IMR-90 (cell line): ENCODE measurements at regions not wholly inside any gene's neighbourhood (a gene's known extent, or its start where the extent isn't known, plus 50 kb on each side); places are given as distances from the start of the nearest gene placed in this dataset.

ENCODE experiments used
- ATAC-seq: fragments of 200-7000 bp; cut with Tn5 transposase; 2 replicates; pipeline ENCODE4 v1.9.1; 2020; ENCODE audit warnings: low read depth, mild to moderate bottlenecking, moderate library complexity
- BruUV-seq: library from RNA; stranded (reverse); fragments of 400-500 nt; replicated peaks from 2 replicates; lab custom pipeline; 2021; lab: Mats Ljungman, UMichigan
- CTCF ChIA-PET: fragments of 300-600 bp; formaldehyde crosslinking; extraction: SDS; loops from one replicate; lab custom pipeline; 2021; ENCODE audit warnings: antibody characterized with exemption; lab: Yijun Ruan, JAX
- POLR2A ChIA-PET: fragments of 300-600 bp; sonication (Branson Sonifier 250); formaldehyde crosslinking; loops from one replicate; lab custom pipeline; 2022; ENCODE audit warnings: antibody characterized with exemption; ENCODE audit not compliant: unreplicated experiment; lab: Charles Lee
- DNase-seq: peaks from one replicate; pipeline ENCODE4 v3.0.0; 2013
- H2AFZ ChIP-seq: replicated peaks from 2 replicates; pipeline ENCODE3; 2013; ENCODE audit warnings: low read length, mild to moderate bottlenecking; ENCODE audit not compliant: poor library complexity
- H2AK5ac ChIP-seq: 2 replicates; pipeline ENCODE4 v1.6.1; 2013; ENCODE audit warnings: low read depth, low read length, inconsistent platforms
- H2AK9ac ChIP-seq: replicated peaks from 2 replicates; pipeline ENCODE3; 2013; ENCODE audit warnings: mild to moderate bottlenecking, low read depth, low read length, moderate library complexity; ENCODE audit not compliant: poor library complexity
- H2BK120ac ChIP-seq: 2 replicates; pipeline ENCODE4 v1.6.1; 2013; ENCODE audit warnings: low read depth, low read length, inconsistent platforms
- H2BK15ac ChIP-seq: 3 replicates; pipeline ENCODE4 v1.6.1; 2013; ENCODE audit warnings: low read depth, low read length, inconsistent platforms
- H2BK20ac ChIP-seq: 2 replicates; pipeline ENCODE4 v1.6.1; 2013; ENCODE audit warnings: low read depth, mild to moderate bottlenecking, inconsistent platforms, low read length, moderate library complexity
- H2BK5ac ChIP-seq: 2 replicates; pipeline ENCODE4 v1.6.1; 2013; ENCODE audit warnings: mild to moderate bottlenecking, low read depth, low read length, inconsistent platforms; ENCODE audit not compliant: poor library complexity, severe bottlenecking
- H3K14ac ChIP-seq: replicated peaks from 2 replicates; pipeline ENCODE4 v1.6.1; 2013; ENCODE audit warnings: low read depth, low read length, inconsistent platforms
- H3K18ac ChIP-seq: 2 replicates; pipeline ENCODE4 v1.6.1; 2013; ENCODE audit warnings: low read depth, low read length, control low read depth
- H3K23ac ChIP-seq: 2 replicates; pipeline ENCODE4 v1.6.1; 2013; ENCODE audit warnings: low read depth, low read length, inconsistent platforms
- H3K27ac ChIP-seq: 2 replicates; pipeline ENCODE4 v1.5.1; 2013; ENCODE audit warnings: mild to moderate bottlenecking, control low read depth, low read length; ENCODE audit not compliant: insufficient read depth
- H3K27me3 ChIP-seq: 2 replicates; pipeline ENCODE4 v1.6.1; 2013; ENCODE audit warnings: low read length; ENCODE audit not compliant: control insufficient read depth, insufficient read depth
- H3K36me3 ChIP-seq: 2 replicates; pipeline ENCODE4 v1.6.1; 2013; ENCODE audit warnings: low read length, mixed read lengths; ENCODE audit not compliant: control insufficient read depth, insufficient read depth
- H3K4ac ChIP-seq: 2 replicates; pipeline ENCODE4 v1.6.1; 2013; ENCODE audit warnings: low read depth, low read length, inconsistent platforms
- H3K4me1 ChIP-seq: 2 replicates; pipeline ENCODE4 v1.6.1; 2013; ENCODE audit warnings: low read length, mixed read lengths; ENCODE audit not compliant: control insufficient read depth, insufficient read depth
- H3K4me2 ChIP-seq: 2 replicates; pipeline ENCODE4 v1.6.1; 2013; ENCODE audit warnings: low read depth, mild to moderate bottlenecking, control low read depth, low read length, moderate library complexity
- H3K4me3 ChIP-seq: 2 replicates; pipeline ENCODE4 v1.5.1; 2013; ENCODE audit warnings: low read depth, mild to moderate bottlenecking, control low read depth, low read length, moderate library complexity; ENCODE audit not compliant: insufficient read depth
- H3K56ac ChIP-seq: 2 replicates; pipeline ENCODE4 v1.6.1; 2013; ENCODE audit warnings: low read length, inconsistent platforms; ENCODE audit not compliant: insufficient read depth; ENCODE audit errors: extremely low read depth
- H3K79me1 ChIP-seq, 2 experiments: 2 replicates each; pipeline ENCODE4 v1.6.1; 2013; ENCODE audit warnings: low read length in 2 of 2, inconsistent platforms in 1 of 2, low read depth in 1 of 2
- H3K9ac ChIP-seq: 2 replicates; pipeline ENCODE4 v1.6.1; 2013; ENCODE audit warnings: low read depth, low read length, control low read depth
- H3K9me1 ChIP-seq: 2 replicates; pipeline ENCODE4 v1.6.1; 2013; ENCODE audit warnings: low read length, inconsistent platforms; ENCODE audit not compliant: insufficient read depth
- H3K9me3 ChIP-seq: 2 replicates; pipeline ENCODE4 v1.6.1; 2013; ENCODE audit warnings: low read length; ENCODE audit not compliant: control insufficient read depth, insufficient read depth
- H4K20me1 ChIP-seq: 2 replicates; pipeline ENCODE4 v1.6.1; 2013; ENCODE audit warnings: low read length, inconsistent platforms; ENCODE audit not compliant: insufficient read depth
- H4K5ac ChIP-seq: 2 replicates; pipeline ENCODE4 v1.6.1; 2013; ENCODE audit warnings: mild to moderate bottlenecking, low read depth, low read length, control low read depth
- H4K8ac ChIP-seq, 2 experiments: 2 replicates each; pipeline ENCODE4 v1.6.1; 2013; ENCODE audit warnings: low read depth in 2 of 2, low read length in 2 of 2, control low read depth in 1 of 2, inconsistent platforms in 1 of 2
- H4K91ac ChIP-seq: 2 replicates; pipeline ENCODE4 v1.6.1; 2013; ENCODE audit warnings: low read depth, low read length, inconsistent platforms; ENCODE audit not compliant: insufficient read depth
- BHLHE40 ChIP-seq: fragments of 150-350 bp; IDR thresholded peaks from 2 replicates; pipeline ENCODE4 v1.6.1; 2016; ENCODE audit warnings: mild to moderate bottlenecking, low read depth, low read length
- CEBPB ChIP-seq: IDR thresholded peaks from 2 replicates; pipeline ENCODE4 v1.6.1; 2012; ENCODE audit warnings: low read depth, low read length, improper control_type of control experiment
- CHD1 ChIP-seq: IDR thresholded peaks from 2 replicates; pipeline ENCODE4 v1.6.1; 2012; ENCODE audit warnings: low read depth, low read length, improper control_type of control experiment
- CTCF ChIP-seq: conservative IDR thresholded peaks from 2 replicates; pipeline ENCODE4 v1.5.1; 2012; ENCODE audit warnings: mild to moderate bottlenecking, low read depth, low read length, improper control_type of control experiment
- ELK1 ChIP-seq: fragments of 150-350 bp; IDR thresholded peaks from 2 replicates; pipeline ENCODE4 v1.6.1; 2016; ENCODE audit warnings: low read depth, mild to moderate bottlenecking, low read length, moderate library complexity, borderline replicate concordance
- FOS ChIP-seq: fragments of 150-350 bp; IDR thresholded peaks from 2 replicates; pipeline ENCODE4 v1.6.1; 2016; ENCODE audit warnings: low read depth, low read length
- MAFK ChIP-seq: IDR thresholded peaks from 2 replicates; pipeline ENCODE4 v1.6.1; 2012; ENCODE audit warnings: low read depth, low read length, improper control_type of control experiment
- MAZ ChIP-seq: IDR thresholded peaks from 2 replicates; pipeline ENCODE4 v1.6.1; 2012; ENCODE audit warnings: low read depth, mild to moderate bottlenecking, low read length, improper control_type of control experiment, moderate library complexity, borderline replicate concordance
- NFE2L2 ChIP-seq: fragments of 150-350 bp; IDR thresholded peaks from 2 replicates; pipeline ENCODE4 v1.6.1; 2016; ENCODE audit warnings: low read depth, mild to moderate bottlenecking, low read length
- POLR2A ChIP-seq: IDR thresholded peaks from 2 replicates; pipeline ENCODE4 v1.6.1; 2012; ENCODE audit warnings: mild to moderate bottlenecking, low read depth, low read length
- RAD21 ChIP-seq: IDR thresholded peaks from 2 replicates; pipeline ENCODE4 v1.6.1; 2012; ENCODE audit warnings: low read length, improper control_type of control experiment
- RCOR1 ChIP-seq: IDR thresholded peaks from 2 replicates; pipeline ENCODE4 v1.6.1; 2012; ENCODE audit warnings: mild to moderate bottlenecking, low read length, improper control_type of control experiment; ENCODE audit not compliant: insufficient replicate concordance
- RFX5 ChIP-seq: IDR thresholded peaks from 2 replicates; pipeline ENCODE4 v1.8.0; 2012; ENCODE audit warnings: low read depth, mild to moderate bottlenecking, low read length, moderate library complexity
- SMC3 ChIP-seq: fragments of 150-350 bp; IDR thresholded peaks from 2 replicates; pipeline ENCODE4 v1.6.1; 2016; ENCODE audit warnings: low read depth, mild to moderate bottlenecking, antibody characterized with exemption, low read length, moderate library complexity
- USF2 ChIP-seq: fragments of 150-350 bp; IDR thresholded peaks from 2 replicates; pipeline ENCODE4 v1.6.1; 2017; ENCODE audit warnings: mild to moderate bottlenecking, antibody characterized with exemption, low read length, low read depth
- WGBS, 2 experiments: methylation state at CpG; one replicate each; pipeline versions ENCODE4 v1.1.5 to v1.1.7; 2013; ENCODE audit warnings: missing lambda C conversion rate in 2 of 2; ENCODE audit not compliant: insufficient read length in 1 of 2; ENCODE audit errors: extremely low coverage in 2 of 2; 5-methylcytosine and 5-hydroxymethylcytosine counted together
- dilution Hi-C: fragments of 300-500 bp; cut with HindIII; formaldehyde crosslinking; loops from one replicate; pipeline ENCODE4 v1.14.3; 2018; ENCODE audit warnings: low sequenced_read_pairs; ENCODE audit not compliant: unreplicated experiment
- in situ Hi-C: fragments of 300-500 bp; cut with MboI; formaldehyde crosslinking; loops from 3 replicates; pipeline ENCODE4 v1.14.3; 2019; ENCODE audit warnings: low sequenced_read_pairs, inconsistent platforms, mixed read lengths
- intact Hi-C: fragments of 100-400 bp; cut with micrococcal nuclease; formaldehyde crosslinking; loops from 2 replicates; pipeline ENCODE4 v1.10.0; 2022

GRCh38 chr7:41828911-41829310 is 126.0 kb upstream of the INHBA start:
- peaks cover 8% of the 10 kb centered on the region for H3K9me1 ChIP-seq
- no peaks in the 10 kb centered on the region for H3K36me3 ChIP-seq
- in situ Hi-C loops (no loop called here), dilution Hi-C loops (no loop called here), intact Hi-C loops (no loop called here)
- no peak overlapping the region for H2BK5ac ChIP-seq
- H3K79me1 ChIP-seq: no peaks in the 10 kb centered on the region
- H3K9me3 ChIP-seq: no peaks in the 10 kb centered on the region
- H3K23ac ChIP-seq: no peak overlapping the region
- no peak overlapping the region; the same call in 1 of the 2 replicates for H2BK20ac ChIP-seq
- no peak overlapping the region for H3K4ac ChIP-seq
- no peak overlapping the region for H3K18ac ChIP-seq
- ChIA-PET CTCF (no interaction called here), POLR2A (no interaction called here)
- H4K5ac ChIP-seq: no peak overlapping the region
- H2AFZ ChIP-seq: no peak overlapping the region
- H3K14ac ChIP-seq: no peak overlapping the region
- no peak overlapping the region for H3K56ac ChIP-seq
- H4K8ac ChIP-seq: no peak overlapping the region
- ATAC-seq: no peak
- WGBS, 2 experiments: 80% methylated on average over 1 of the region's 4 CpGs; no CpG with 5 or more reads in 1 of the 2 experiments
- no peak overlapping the region for H2AK9ac ChIP-seq
- H3K27ac ChIP-seq: no peak overlapping the region
- TF ChIP-seq SMC3 (no peak), MAZ (no peak), ELK1 (no peak), CHD1 (no peak), RFX5 (no peak), RCOR1 (no peak), BHLHE40 (no peak), CTCF (no peak), RAD21 (no peak), FOS (no peak), NFE2L2 (no peak), POLR2A (no peak), CEBPB (no peak), MAFK (no peak), USF2 (no peak)
- H2AK5ac ChIP-seq: peak overlapping the region; percentile 12; the same call in 1 of the 2 replicates
- H3K4me2 ChIP-seq: no peak overlapping the region
- no peak overlapping the region for H3K4me3 ChIP-seq
- peaks cover 9% of the 10 kb centered on the region for H3K4me1 ChIP-seq
- H3K9ac ChIP-seq: no peak overlapping the region
- no peak overlapping the region for H2BK15ac ChIP-seq
- BruUV-seq: no TSS peak
- no peak overlapping the region for H2BK120ac ChIP-seq
- H3K27me3 ChIP-seq: no peaks in the 10 kb centered on the region
- no peak for DNase-seq
- no peak overlapping the region for H4K91ac ChIP-seq
- H4K20me1 ChIP-seq: no peaks in the 10 kb centered on the region
